Uterus (tissue), 3 donors: ENCODE measurements at regions not wholly inside any gene's neighbourhood (a gene's known extent, or its start where the extent isn't known, plus 50 kb on each side); places are given as distances from the start of the nearest gene placed in this dataset.

ENCODE experiments used
- DNase-seq, 2 donors: peaks; one replicate each; pipeline ENCODE4 v3.0.0-alpha.2; 2019 to 2020
- H3K27ac ChIP-seq, 2 donors: fragments of 200-600 bp; sonication (generic); 1 replicate in 1 of 2; 2 replicates in 1 of 2; pipeline ENCODE4 v1.5.1; 2016 to 2018
- H3K27me3 ChIP-seq, 2 donors: fragments of 200-600 bp; sonication (generic); one replicate each; pipeline ENCODE4 v1.5.1; 2018 to 2019; ENCODE audit warnings: control low read depth in 1 of 2
- H3K36me3 ChIP-seq, 2 donors: fragments of 200-600 bp; sonication (generic); one replicate each; pipeline ENCODE4 v1.5.1; 2019; ENCODE audit warnings: control low read depth in 1 of 2
- H3K4me1 ChIP-seq, 2 donors: fragments of 200-600 bp; sonication (generic); one replicate each; pipeline ENCODE4 v1.5.1; 2018 to 2019; ENCODE audit warnings: control low read depth in 1 of 2
- H3K4me3 ChIP-seq, 2 donors: fragments of 200-600 bp; sonication (generic); 1 replicate in 1 of 2; 2 replicates in 1 of 2; pipeline ENCODE4 v1.5.1; 2018 to 2019; ENCODE audit warnings: mild to moderate bottlenecking in 1 of 2
- H3K9me3 ChIP-seq, 2 donors: fragments of 200-600 bp; sonication (generic); one replicate each; pipeline ENCODE4 v1.5.1; 2019; ENCODE audit warnings: control low read depth in 1 of 2
- POLR2A ChIP-seq, 2 donors: fragments of 450-650 bp; IDR thresholded peaks; one replicate each; pipeline ENCODE4 v1.6.1; 2016; ENCODE audit warnings: antibody characterized with exemption in 2 of 2, mild to moderate bottlenecking in 1 of 2, moderate library complexity in 1 of 2
- intact Hi-C: fragments of 100-400 bp; cut with DNase I; formaldehyde crosslinking; loops from one replicate; pipeline ENCODE4 v1.15.1; 2023; ENCODE audit warnings: low total_unique reads
- TF ChIP-seq, protein P1 (sequence below), 4 experiments: fragments of 200-600 bp in 2 of 4; fragments of 450-650 bp in 2 of 4; sonication (generic) in 2 of 4; IDR thresholded peaks; one replicate each; pipeline ENCODE4 v1.5.1; 2016 to 2019; ENCODE audit warnings: antibody characterized with exemption in 4 of 4, mild to moderate bottlenecking in 2 of 4, moderate library complexity in 1 of 4
- donor health status: DM: yes; HTN: yes; CAD: no.

DNA sequence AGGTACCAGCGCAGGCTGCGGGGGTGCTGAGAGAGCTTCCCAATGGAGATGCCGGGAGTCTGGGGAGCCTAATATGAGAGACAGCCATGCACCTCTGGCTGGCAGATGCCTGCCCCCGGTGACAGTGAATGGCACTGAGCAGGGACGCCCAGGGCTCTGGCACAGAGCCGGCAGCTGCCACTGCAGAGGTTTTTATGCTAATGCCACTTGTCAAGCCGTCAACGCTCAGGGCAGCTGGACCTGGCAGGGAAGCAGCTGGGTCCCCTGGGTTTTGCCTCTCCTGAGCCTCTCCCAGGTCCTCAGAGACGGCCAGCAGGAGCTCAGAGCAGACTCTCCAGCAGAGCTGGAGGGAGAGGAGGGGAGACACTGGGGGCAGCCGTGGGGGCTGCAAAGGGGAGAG lies 573.6 kb downstream of the BUD13 start:
- no peaks in the 10 kb centered on the region for H3K36me3 ChIP-seq
- TF ChIP-seq, protein P1, sequence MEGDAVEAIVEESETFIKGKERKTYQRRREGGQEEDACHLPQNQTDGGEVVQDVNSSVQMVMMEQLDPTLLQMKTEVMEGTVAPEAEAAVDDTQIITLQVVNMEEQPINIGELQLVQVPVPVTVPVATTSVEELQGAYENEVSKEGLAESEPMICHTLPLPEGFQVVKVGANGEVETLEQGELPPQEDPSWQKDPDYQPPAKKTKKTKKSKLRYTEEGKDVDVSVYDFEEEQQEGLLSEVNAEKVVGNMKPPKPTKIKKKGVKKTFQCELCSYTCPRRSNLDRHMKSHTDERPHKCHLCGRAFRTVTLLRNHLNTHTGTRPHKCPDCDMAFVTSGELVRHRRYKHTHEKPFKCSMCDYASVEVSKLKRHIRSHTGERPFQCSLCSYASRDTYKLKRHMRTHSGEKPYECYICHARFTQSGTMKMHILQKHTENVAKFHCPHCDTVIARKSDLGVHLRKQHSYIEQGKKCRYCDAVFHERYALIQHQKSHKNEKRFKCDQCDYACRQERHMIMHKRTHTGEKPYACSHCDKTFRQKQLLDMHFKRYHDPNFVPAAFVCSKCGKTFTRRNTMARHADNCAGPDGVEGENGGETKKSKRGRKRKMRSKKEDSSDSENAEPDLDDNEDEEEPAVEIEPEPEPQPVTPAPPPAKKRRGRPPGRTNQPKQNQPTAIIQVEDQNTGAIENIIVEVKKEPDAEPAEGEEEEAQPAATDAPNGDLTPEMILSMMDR (IDR thresholded peaks at IDR 0.05): no peak
- no peak for TF ChIP-seq POLR2A (IDR thresholded peaks at IDR 0.05)
- H3K9me3 ChIP-seq: no peaks in the 10 kb centered on the region
- no peaks in the 10 kb centered on the region for H3K4me1 ChIP-seq
- H3K27ac ChIP-seq: no peak overlapping the region
- H3K27me3 ChIP-seq: no peaks in the 10 kb centered on the region
- intact Hi-C loops: no loop called here
- no peak overlapping the region for H3K4me3 ChIP-seq
- DNase-seq: no peak

DNA sequence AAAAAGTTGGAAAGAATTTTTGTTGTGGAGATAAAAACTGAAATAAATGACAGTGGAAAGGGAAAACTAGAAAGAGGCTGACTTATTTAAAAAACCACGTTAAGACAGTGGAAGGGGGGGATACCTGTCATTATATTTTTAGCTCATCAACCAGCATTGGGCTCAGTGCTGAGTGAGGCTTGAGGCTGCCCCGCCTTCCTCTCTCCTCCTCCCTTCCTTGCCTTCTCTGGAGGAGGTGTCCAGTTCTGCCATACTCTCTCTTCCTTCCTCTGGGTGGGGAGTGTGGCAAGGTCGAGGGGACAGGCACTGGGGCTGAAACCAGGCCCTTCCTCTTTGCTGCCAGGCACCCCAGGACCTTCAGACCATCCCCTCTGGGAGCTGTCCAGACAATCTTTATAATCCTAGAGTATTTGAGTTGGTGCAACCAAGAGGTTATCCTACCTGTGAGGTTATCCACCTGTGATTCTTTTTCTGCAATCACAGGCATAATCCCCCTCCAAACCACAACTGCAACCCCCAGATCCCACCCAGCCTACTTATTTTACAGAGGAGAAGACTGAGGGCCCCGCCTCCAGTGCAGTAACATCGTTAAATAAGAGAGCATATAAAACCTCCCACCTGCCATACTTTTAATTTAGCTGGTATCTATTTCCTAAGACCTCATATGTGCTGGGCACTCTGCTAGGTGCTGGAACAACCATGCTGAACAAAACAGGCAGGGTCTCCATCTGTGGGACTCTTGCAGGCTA lies 578.5 kb downstream of the BUD13 start:
- Histone ChIP-seq H3K27ac (peak overlapping the region; percentile 72 to 75), H3K9me3 (no peaks in the 10 kb centered on the region), H3K27me3 (no peaks in the 10 kb centered on the region), H3K4me1 (peaks cover 0 to 6% of the 10 kb centered on the region in 2 donors), H3K36me3 (no peaks in the 10 kb centered on the region), H3K4me3 (peak overlapping the region; percentile 31 to 41)
- intact Hi-C loops: no loop called here
- DNase-seq: no peak
- no peak for TF ChIP-seq POLR2A (IDR thresholded peaks at IDR 0.05)
- TF ChIP-seq, protein P1 (IDR thresholded peaks at IDR 0.05): no peak

DNA sequence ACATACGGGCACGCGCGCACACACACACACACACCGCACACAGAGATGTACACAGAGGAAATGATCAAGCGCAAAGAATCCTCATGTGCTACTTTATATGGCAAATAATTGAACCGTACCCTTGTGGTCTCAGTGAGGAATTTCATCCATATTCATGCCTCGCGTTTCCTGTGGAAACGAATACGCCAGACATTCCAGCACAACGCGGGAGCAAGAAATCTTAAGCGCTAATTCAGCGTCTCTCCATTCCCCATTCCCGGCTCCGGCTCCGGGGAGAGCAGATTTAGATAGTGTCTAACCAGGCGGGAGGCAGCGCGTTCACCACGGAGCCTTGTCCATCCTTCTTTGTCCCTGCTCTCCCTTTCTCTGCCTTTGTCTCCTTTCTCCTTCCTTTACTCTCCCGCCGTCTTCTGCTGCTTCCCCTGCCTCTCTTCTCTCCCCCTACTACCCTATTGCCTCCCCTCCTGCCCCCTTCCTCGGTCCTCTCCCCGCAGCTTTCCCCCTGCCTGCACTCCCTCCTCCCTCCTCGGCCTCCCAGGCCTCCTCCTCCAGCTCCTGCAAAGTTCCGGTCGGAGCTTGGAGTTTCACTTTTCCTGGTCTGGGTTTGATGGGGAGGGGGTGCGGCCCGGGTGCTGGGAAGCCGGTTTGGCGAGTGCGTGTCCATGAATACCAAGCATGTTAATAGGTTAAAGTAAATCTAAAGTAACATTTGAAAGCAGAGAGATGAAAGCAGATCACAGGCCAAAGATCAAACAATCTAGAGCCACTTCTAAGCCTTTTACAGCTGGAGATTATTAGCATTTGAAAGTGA lies 579.3 kb downstream of the BUD13 start:
- DNase-seq: peak; percentile 22 to 39
- TF ChIP-seq, protein P1 (IDR thresholded peaks at IDR 0.05): no peak
- TF ChIP-seq POLR2A (IDR thresholded peaks at IDR 0.05): peak in 1 of 2 donors; percentile 23
- H3K27ac ChIP-seq: peak overlapping the region; percentile 72 to 75
- H3K36me3 ChIP-seq: no peaks in the 10 kb centered on the region
- H3K9me3 ChIP-seq: no peaks in the 10 kb centered on the region
- H3K4me3 ChIP-seq: peak overlapping the region; percentile 31 to 41
- peaks cover 0 to 6% of the 10 kb centered on the region in 2 donors for H3K4me1 ChIP-seq
- intact Hi-C loops: no loop called here
- no peaks in the 10 kb centered on the region for H3K27me3 ChIP-seq

DNA sequence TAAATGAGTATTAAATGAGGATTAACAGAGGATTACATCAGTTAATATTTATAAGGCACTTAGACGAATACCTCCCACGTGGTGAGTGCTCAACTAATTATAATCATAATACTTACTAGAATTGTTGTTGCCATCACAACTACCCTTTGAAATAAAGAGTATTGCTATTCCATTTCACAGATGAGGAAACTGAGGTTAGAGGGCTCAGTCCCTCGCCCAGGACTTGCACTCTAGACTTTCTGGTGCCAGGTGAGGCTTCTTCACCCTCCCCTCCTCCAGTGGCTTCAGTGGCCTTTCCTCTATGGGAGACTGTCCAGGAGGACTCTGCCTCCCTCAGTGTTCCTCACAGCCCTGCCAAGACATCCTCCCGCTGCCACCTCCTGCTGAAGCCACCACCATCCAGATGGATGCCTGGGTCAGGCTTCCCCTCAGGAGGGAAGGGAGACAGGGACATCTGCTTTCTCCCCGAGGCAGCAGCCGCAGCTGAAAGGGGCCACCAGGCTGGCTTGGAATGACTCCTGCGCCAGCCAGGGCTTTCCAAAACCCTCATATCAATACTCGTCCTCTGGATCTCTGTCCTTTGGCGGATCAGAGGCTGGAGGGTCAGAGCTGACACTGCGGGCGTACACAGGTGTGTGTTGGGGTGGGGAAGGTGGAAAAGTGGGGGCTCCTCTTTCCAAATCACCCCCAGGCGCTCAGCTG lies 580.1 kb downstream of the BUD13 start:
- H3K4me3 ChIP-seq: peak overlapping the region; percentile 31 to 41
- intact Hi-C loops: no loop called here
- H3K36me3 ChIP-seq: no peaks in the 10 kb centered on the region
- H3K9me3 ChIP-seq: no peaks in the 10 kb centered on the region
- H3K4me1 ChIP-seq: peaks cover 0 to 6% of the 10 kb centered on the region in 2 donors
- DNase-seq: no peak
- no peaks in the 10 kb centered on the region for H3K27me3 ChIP-seq
- TF ChIP-seq, protein P1 (IDR thresholded peaks at IDR 0.05): no peak
- TF ChIP-seq POLR2A (IDR thresholded peaks at IDR 0.05): no peak
- H3K27ac ChIP-seq: peak overlapping the region; percentile 72 to 75
